Colonic mucosa (tissue), 4 donors: ENCODE measurements at regions not wholly inside any gene's neighbourhood (a gene's known extent, or its start where the extent isn't known, plus 50 kb on each side); places are given as distances from the start of the nearest gene placed in this dataset.

Experiments used
- DNase-seq: peaks from one replicate; pipeline ENCODE4 v3.0.0-alpha.2; 2020
- H3K27ac ChIP-seq: fragments of 200-600 bp; one replicate; pipeline ENCODE4 v1.8.0; 2021
- H3K27me3 ChIP-seq: fragments of 200-600 bp; one replicate; pipeline ENCODE4 v1.8.0; 2021
- H3K36me3 ChIP-seq: fragments of 200-600 bp; one replicate; pipeline ENCODE4 v1.8.0; 2021
- H3K4me1 ChIP-seq: fragments of 200-600 bp; one replicate; pipeline ENCODE4 v1.8.0; 2021; ENCODE audit warnings: mild to moderate bottlenecking
- H3K4me3 ChIP-seq: fragments of 200-600 bp; one replicate; pipeline ENCODE4 v1.8.0; 2021
- H3K9ac ChIP-seq, 2 donors: one replicate each; pipeline ENCODE4 v1.7.0; 2013; ENCODE audit warnings: control low read depth in 2 of 2, low read depth in 2 of 2, low read length in 2 of 2
- H3K9me3 ChIP-seq: fragments of 200-600 bp; one replicate; pipeline ENCODE4 v1.8.0; 2021
- intact Hi-C: fragments of 100-400 bp; cut with DNase I; formaldehyde crosslinking; loops from one replicate; pipeline ENCODE4 v1.14.1; 2022
- TF ChIP-seq, protein P1 (sequence below): fragments of 200-600 bp; IDR thresholded peaks from one replicate; pipeline ENCODE4 v1.8.0; 2022; ENCODE audit warnings: antibody characterized with exemption, mild to moderate bottlenecking
- donor health status: healthy.
- donor health status: DM: no; HTN: no; CAD: no.
- donor health status: DM: no; HTN: no; CAD: no.

DNA sequence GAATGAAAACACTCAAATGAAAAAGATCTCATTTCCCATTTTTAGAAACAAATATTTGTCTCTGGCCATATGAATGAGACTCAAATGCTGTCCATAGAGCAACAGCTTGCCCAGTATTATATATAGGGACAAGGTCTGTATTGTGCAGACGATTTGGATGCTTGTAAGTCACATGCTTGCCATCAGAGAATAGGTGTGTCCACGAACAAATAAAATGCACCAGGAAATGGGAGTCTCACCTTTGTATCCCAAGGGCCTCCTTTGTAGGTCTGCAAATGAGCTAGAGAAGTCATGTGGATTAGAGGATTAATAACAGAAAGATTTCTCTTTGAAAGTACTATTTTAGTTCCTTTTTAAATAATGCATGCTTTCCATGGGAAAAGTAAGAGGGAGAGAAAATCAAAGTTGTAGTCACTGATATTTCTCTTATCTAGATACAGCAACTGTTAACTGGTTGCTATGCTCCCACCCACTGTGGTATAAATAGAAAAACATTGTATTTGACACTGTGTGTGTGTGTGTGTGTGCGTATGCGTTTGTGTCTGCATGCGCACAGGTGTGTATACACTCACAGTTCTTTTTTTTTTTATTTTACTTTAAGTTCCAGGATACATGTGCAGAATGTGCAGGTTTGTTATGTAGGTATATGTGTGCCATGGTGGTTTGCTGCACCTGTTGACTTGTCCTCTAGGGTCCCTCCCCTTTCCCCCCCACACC, 383.4 kb upstream of the ARRDC4 start:
- intact Hi-C loops, result no loop called here
- no peaks in the 10 kb centered on the region for H3K9me3 ChIP-seq
- H3K27me3 ChIP-seq, result no peaks in the 10 kb centered on the region
- no peaks in the 10 kb centered on the region for H3K4me1 ChIP-seq
- H3K9ac ChIP-seq, result no peak overlapping the region
- no peak overlapping the region for H3K27ac ChIP-seq
- no peaks in the 10 kb centered on the region for H3K36me3 ChIP-seq
- H3K4me3 ChIP-seq, result no peak overlapping the region
- TF ChIP-seq, protein P1, sequence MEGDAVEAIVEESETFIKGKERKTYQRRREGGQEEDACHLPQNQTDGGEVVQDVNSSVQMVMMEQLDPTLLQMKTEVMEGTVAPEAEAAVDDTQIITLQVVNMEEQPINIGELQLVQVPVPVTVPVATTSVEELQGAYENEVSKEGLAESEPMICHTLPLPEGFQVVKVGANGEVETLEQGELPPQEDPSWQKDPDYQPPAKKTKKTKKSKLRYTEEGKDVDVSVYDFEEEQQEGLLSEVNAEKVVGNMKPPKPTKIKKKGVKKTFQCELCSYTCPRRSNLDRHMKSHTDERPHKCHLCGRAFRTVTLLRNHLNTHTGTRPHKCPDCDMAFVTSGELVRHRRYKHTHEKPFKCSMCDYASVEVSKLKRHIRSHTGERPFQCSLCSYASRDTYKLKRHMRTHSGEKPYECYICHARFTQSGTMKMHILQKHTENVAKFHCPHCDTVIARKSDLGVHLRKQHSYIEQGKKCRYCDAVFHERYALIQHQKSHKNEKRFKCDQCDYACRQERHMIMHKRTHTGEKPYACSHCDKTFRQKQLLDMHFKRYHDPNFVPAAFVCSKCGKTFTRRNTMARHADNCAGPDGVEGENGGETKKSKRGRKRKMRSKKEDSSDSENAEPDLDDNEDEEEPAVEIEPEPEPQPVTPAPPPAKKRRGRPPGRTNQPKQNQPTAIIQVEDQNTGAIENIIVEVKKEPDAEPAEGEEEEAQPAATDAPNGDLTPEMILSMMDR, result no peak
- no peak for DNase-seq

DNA sequence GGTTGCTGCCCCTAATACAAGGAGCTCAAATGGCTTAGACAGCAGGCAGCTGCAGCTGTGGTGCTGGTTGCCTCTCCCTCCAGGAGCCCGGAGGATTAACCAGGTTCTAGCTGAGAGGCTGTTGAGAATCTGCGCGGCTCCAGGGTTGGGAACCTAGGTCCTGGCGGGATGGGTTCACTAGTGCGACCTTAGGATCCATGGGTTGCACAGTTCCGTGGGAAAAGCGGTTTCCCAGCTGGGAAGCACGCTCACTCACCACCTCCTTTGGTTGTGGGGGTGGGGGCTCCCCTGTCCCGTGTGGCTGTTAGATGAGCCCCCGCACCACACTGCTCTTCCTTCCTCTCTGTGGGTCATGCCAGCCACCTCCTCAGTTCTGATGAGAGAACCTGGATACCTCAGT, 375.1 kb upstream of the ARRDC4 start:
- TF ChIP-seq, protein P1, result no peak
- no peaks in the 10 kb centered on the region for H3K4me1 ChIP-seq
- no peaks in the 10 kb centered on the region for H3K27me3 ChIP-seq
- no peaks in the 10 kb centered on the region for H3K9me3 ChIP-seq
- no peak overlapping the region for H3K4me3 ChIP-seq
- DNase-seq, result no peak
- intact Hi-C loops, result no loop called here
- no peaks in the 10 kb centered on the region for H3K36me3 ChIP-seq
- no peak overlapping the region for H3K9ac ChIP-seq
- H3K27ac ChIP-seq, result no peak overlapping the region

DNA sequence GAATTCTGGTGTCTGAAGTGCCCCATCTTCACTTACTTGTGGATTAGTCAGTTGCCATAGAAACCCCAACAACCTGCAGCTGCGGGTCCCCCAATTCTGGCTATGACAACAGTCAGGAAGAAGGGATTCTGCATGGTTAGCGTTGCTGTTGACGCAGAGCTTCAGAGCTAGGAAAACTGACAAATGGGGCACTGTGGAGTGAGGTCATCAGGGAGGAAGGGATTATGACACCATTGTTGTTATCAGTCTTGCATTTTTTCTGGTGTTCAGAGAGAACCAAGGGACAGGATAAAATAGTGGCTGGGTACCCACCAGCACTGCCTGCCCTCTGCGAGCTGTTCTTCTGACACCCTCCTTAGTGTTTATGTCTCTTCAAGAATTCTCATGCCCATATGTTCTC, 367.7 kb upstream of the ARRDC4 start:
- Histone ChIP-seq H3K27me3 (no peaks in the 10 kb centered on the region), H3K4me1 (no peaks in the 10 kb centered on the region), H3K9me3 (no peaks in the 10 kb centered on the region), H3K27ac (no peak overlapping the region), H3K36me3 (no peaks in the 10 kb centered on the region), H3K9ac (no peak overlapping the region), H3K4me3 (no peak overlapping the region)
- DNase-seq, result no peak
- TF ChIP-seq, protein P1, result no peak
- intact Hi-C loops, result no loop called here

DNA sequence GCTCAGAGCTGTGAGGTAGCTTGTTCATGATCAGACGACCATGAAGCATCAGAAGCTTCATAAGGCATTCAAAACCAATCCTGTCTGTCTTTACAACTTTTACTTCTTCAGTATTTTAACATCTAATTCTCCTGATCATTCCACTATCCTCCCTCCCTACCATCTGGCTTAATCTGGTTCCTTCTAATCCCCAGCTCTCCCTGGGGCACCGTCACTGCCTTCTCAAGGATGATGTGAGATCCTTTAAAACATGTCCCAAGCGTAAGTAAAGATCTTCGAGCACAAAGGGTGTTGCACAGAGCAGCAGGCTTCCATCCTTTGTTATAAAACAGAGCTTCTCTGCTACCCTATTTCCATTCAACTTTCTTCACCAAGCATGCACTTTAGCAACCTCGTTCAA, 362.7 kb upstream of the ARRDC4 start:
- no peak for DNase-seq
- no peak overlapping the region for H3K27ac ChIP-seq
- H3K9ac ChIP-seq, result no peak overlapping the region
- TF ChIP-seq, protein P1, result no peak
- H3K4me1 ChIP-seq, result no peaks in the 10 kb centered on the region
- H3K4me3 ChIP-seq, result no peak overlapping the region
- no peaks in the 10 kb centered on the region for H3K27me3 ChIP-seq
- H3K36me3 ChIP-seq, result no peaks in the 10 kb centered on the region
- intact Hi-C loops, result no loop called here
- no peaks in the 10 kb centered on the region for H3K9me3 ChIP-seq

DNA sequence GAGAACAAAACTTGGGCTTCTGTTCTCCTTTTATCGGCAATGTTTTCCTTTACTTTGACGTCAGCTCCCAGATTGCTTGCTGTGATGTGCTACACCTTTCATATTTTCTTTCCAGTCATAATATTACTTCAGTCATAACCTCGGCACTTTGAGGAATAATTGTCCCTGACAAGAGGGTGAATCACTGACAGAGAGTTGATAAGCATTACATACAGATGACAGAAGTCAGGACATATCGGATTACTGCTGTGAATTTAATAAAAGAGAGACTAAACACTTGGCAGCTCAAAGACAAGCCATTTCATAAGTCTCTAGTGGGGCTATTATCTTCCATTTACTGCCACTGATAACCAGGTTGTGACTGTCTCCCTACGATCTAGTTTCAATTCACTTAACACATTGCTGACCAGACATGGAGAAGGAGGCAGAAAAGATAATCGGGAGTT, 362.1 kb upstream of the ARRDC4 start:
- H3K4me1 ChIP-seq, result no peaks in the 10 kb centered on the region
- TF ChIP-seq, protein P1, result no peak
- H3K9me3 ChIP-seq, result no peaks in the 10 kb centered on the region
- H3K36me3 ChIP-seq, result no peaks in the 10 kb centered on the region
- no peaks in the 10 kb centered on the region for H3K27me3 ChIP-seq
- intact Hi-C loops, result no loop called here
- H3K9ac ChIP-seq, result no peak overlapping the region
- no peak overlapping the region for H3K4me3 ChIP-seq
- DNase-seq, result no peak
- no peak overlapping the region for H3K27ac ChIP-seq
